IPS-15b (cell line): ENCODE measurements at regions not wholly inside any gene's neighbourhood (a gene's known extent, or its start where the extent isn't known, plus 50 kb on each side); places are given as distances from the start of the nearest gene placed in this dataset.

Source experiments
- H3K27me3 ChIP-seq: one replicate; pipeline ENCODE4 v1.6.1; 2013; ENCODE audit warnings: low read length; ENCODE audit not compliant: control insufficient read depth, insufficient read depth
- H3K36me3 ChIP-seq: one replicate; pipeline ENCODE4 v1.6.1; 2013; ENCODE audit warnings: low read length; ENCODE audit not compliant: control insufficient read depth, insufficient read depth
- H3K4me1 ChIP-seq: one replicate; pipeline ENCODE4 v1.6.1; 2013; ENCODE audit warnings: mild to moderate bottlenecking, low read length; ENCODE audit not compliant: control insufficient read depth, insufficient read depth
- H3K4me3 ChIP-seq: one replicate; pipeline ENCODE4 v1.5.1; 2013; ENCODE audit warnings: low read depth, low read length
- H3K9ac ChIP-seq: one replicate; pipeline ENCODE4 v1.6.1; 2013; ENCODE audit warnings: low read depth, mild to moderate bottlenecking, low read length
- H3K9me3 ChIP-seq: one replicate; pipeline ENCODE4 v1.6.1; 2013; ENCODE audit warnings: mild to moderate bottlenecking, low read length; ENCODE audit not compliant: control insufficient read depth, insufficient read depth

DNA sequence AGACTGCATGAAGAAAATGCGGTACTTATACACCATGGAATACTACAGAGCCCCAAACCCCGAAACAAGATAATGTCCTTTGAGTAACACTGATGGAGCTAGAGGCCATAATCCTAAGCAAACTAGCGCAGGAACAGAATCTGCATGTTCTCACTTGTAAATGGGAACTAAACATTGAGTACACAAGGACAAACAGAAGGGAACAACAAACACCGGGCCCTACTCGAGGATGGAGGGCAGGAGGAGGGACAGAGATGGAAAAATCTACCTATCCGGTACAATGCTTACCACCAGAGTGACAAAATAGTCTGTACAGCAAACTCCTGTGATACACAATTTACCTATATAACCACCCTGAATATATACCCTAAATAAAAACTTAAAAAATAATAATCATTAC, 507.9 kb downstream of the IPMK start:
- no peak overlapping the region for H3K4me3 ChIP-seq
- no peaks in the 10 kb centered on the region for H3K9me3 ChIP-seq
- H3K4me1 ChIP-seq = no peaks in the 10 kb centered on the region
- H3K36me3 ChIP-seq = no peaks in the 10 kb centered on the region
- H3K9ac ChIP-seq = no peak overlapping the region
- H3K27me3 ChIP-seq = no peaks in the 10 kb centered on the region

DNA sequence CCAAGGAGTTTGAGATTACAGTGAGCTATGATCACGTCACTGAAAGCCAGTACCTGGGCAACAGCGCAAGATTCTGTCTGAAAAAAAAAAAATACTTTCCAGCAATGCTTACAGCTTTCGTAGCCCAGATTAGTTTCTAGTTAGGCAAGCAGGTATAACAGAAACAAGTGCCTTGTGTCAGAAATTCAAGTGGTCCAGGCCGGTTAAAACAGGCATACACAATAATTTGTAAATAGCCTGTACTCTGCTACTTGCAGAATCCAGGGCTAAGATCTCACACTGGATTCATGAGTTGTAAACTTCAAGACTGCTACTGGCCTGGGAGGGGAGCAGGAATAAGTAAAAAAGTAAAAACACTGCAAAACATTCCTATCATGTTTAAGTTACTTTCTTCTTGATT, 512.9 kb downstream of the IPMK start:
- Histone ChIP-seq H3K9me3 (no peaks in the 10 kb centered on the region), H3K9ac (no peak overlapping the region), H3K4me1 (no peaks in the 10 kb centered on the region), H3K4me3 (no peak overlapping the region), H3K36me3 (no peaks in the 10 kb centered on the region), H3K27me3 (no peaks in the 10 kb centered on the region)

DNA sequence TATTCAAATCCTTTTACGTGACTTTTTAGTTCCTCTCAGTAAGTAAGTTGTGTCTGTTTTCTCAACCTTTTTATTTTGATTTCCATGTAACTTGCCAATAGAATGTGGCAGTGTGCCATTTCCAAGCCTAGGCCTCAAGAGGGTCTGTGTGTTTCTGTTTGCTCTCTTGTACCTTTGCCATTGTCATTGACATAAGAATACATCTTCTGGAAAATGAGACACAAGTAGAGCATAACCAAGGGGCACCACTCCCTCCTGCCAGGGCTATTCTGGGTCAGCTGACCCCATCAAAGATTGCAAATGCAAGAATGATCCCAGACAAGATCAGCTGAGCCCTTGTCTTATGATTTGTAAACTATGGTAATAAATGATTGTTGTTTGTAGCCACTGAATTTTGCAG, 524.0 kb downstream of the IPMK start:
- H3K36me3 ChIP-seq = no peaks in the 10 kb centered on the region
- no peak overlapping the region for H3K4me3 ChIP-seq
- no peaks in the 10 kb centered on the region for H3K4me1 ChIP-seq
- no peaks in the 10 kb centered on the region for H3K9me3 ChIP-seq
- no peak overlapping the region for H3K9ac ChIP-seq
- H3K27me3 ChIP-seq = no peaks in the 10 kb centered on the region

DNA sequence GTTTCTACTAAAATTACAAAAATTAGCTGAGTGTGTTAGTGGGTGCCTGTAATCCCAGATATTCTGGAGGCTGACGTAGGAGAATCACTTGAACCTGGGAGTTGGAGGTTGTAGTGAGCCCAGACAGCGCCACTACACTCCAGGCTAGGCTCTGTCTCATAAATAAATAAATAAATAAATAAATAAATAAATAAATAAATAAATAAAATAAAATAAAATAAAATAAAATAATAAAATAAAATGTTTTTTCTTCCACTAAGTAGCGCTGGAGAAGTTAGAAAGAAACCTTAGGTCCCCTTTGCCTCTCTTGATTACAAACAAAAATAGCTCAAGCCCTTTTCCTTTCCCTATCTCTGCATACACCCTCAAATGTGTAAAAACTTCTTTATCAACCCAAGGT, 525.9 kb downstream of the IPMK start:
- Histone ChIP-seq H3K36me3 (no peaks in the 10 kb centered on the region), H3K9me3 (no peaks in the 10 kb centered on the region), H3K27me3 (no peaks in the 10 kb centered on the region), H3K4me3 (no peak overlapping the region), H3K4me1 (no peaks in the 10 kb centered on the region), H3K9ac (no peak overlapping the region)

DNA sequence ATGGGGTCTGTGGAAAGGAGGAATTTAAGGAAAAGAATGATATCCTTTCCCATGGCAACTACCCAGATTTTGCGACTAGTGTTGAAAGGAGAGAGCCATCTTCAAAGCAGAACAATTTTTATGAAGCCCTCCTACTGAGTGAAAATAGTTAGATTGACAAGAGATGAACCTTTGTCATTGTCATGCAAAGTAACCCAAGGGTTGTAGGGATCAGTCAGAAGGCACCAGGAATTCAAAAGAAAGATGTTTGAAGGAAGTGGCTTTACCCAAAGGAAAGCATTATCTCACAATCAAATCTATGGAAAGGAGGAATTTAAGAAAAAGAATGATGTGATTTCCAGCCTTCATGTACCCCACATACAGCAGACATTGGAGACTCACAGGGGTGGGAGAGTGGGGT, 544.4 kb downstream of the IPMK start:
- no peak overlapping the region for H3K9ac ChIP-seq
- peaks cover 7% of the 10 kb centered on the region for H3K4me1 ChIP-seq
- no peaks in the 10 kb centered on the region for H3K9me3 ChIP-seq
- H3K4me3 ChIP-seq = no peak overlapping the region
- no peaks in the 10 kb centered on the region for H3K36me3 ChIP-seq
- H3K27me3 ChIP-seq = no peaks in the 10 kb centered on the region

DNA sequence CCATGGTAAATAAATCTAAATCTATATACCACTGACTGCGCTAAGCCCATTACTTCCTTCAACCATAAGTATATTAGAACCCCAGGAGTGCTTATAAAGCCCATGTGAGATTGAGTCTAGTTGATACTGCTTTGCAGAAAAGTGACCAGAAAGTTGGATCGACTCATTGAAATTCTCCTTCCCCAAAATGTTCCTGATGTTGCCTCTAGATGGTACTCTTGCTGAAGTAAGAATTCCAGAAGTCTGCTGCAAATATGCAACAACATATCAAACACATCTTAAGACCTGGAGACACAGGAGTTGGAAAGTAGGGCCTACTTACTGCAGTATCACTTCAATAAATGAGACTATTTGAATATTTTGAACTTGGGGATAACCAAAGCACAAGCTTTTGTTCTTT, 550.8 kb downstream of the IPMK start:
- no peaks in the 10 kb centered on the region for H3K27me3 ChIP-seq
- no peaks in the 10 kb centered on the region for H3K36me3 ChIP-seq
- H3K4me1 ChIP-seq = no peaks in the 10 kb centered on the region

DNA sequence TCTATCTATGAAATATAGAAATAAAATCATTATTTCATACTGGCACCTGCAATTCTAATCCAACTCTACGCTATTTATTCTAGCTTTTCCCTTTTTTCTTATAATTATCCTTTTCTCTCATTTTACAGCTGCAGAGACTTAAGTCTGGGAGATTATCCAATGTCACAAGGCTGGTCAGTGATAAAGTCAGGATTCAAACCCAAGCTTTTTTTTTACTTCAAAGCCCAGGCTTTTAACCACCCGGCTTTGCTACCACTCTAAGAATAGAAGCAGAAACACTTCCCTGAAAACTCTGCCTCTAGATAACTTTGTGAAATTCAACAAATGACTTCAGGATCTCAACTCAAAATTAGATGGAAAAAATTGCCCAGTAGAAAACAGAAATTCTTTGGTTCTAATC, 552.5 kb downstream of the IPMK start:
- Histone ChIP-seq H3K9me3 (no peaks in the 10 kb centered on the region), H3K27me3 (no peaks in the 10 kb centered on the region), H3K4me3 (no peak overlapping the region)

More for the DNA sequence above, 550.8 kb downstream of the IPMK start:
- H3K9me3 ChIP-seq = no peaks in the 10 kb centered on the region
- H3K4me3 ChIP-seq = no peak overlapping the region
- H3K9ac ChIP-seq = no peak overlapping the region

DNA sequence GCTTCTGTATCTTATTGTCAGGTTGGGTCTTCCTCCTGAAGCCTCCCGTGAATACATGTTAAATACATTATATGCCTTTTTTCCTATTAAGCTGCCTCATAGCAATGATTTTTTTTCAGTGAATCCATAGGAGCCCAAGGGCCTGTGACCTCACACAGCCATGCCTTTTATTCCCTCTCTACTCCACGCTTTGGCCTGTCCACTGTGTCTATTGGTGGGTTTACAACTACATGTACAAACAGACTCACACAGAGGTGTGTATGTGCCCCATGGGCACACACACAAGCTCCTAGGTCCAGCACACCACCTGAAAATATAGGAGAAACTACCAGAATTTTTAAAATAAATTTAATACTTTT, 560.4 kb downstream of the IPMK start:
- H3K9ac ChIP-seq = no peak overlapping the region
- H3K9me3 ChIP-seq = no peaks in the 10 kb centered on the region
- H3K4me3 ChIP-seq = no peak overlapping the region
- H3K27me3 ChIP-seq = no peaks in the 10 kb centered on the region
- peaks cover 17% of the 10 kb centered on the region for H3K4me1 ChIP-seq
- no peaks in the 10 kb centered on the region for H3K36me3 ChIP-seq

More for the DNA sequence above, 552.5 kb downstream of the IPMK start:
- Histone ChIP-seq H3K4me1 (no peaks in the 10 kb centered on the region), H3K36me3 (no peaks in the 10 kb centered on the region), H3K9ac (no peak overlapping the region)

DNA sequence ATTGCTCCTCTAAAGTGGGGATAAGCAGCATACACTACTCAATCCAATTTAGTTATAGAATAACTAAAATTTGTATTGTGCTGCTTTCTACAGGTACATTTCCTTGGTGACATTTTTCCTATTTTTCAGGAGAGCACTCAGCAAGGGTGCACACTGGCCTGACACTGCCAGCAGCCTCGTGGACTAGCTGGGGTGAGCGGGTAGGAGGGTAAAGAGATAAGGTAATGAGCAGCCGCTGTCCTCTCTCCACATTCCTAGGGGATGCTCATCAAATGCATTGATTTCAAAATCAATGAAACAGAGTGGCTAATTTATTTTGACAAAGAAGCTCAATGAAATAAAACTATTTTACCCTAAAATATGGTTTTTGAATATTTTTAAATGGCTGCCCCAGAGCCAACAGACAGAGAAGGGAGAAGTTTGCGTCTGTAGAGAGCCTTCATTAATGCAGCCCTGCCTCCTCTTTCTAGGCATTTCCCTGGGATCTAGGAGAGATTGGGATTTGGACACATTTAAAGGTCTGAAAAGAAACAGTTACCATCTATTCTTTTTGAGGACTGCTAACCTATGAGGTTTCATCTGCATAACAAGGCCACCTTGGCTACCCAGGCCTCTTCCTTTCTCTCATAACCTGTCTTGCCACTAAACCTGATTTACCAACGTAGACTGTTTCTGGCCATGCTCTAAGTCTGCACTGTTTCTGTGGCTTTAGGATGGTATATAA, 561.0 kb downstream of the IPMK start:
- Histone ChIP-seq H3K36me3 (no peaks in the 10 kb centered on the region), H3K27me3 (no peaks in the 10 kb centered on the region), H3K4me1 (peaks cover 17% of the 10 kb centered on the region), H3K9ac (no peak overlapping the region), H3K9me3 (no peaks in the 10 kb centered on the region), H3K4me3 (no peak overlapping the region)

DNA sequence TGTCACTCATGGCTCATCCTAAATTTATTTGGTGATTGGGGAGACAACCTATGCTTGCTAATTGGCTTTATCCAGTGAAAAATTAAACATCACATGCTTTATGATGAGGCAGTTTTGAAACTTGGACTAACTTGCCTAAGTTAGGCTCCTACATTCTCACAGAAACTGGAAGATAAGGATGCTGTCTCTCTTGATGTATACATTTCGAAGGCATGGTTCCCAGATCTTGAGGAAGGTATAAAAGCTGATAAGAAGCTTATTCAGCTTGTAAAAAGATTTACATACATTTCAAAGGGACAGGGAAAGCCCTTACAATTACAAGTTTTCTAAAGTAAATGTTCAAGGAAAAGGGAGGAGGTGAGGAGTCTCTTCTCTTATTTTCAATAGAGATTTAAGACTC, 561.7 kb downstream of the IPMK start:
- no peak overlapping the region for H3K9ac ChIP-seq
- no peaks in the 10 kb centered on the region for H3K27me3 ChIP-seq
- H3K4me3 ChIP-seq = no peak overlapping the region
- no peaks in the 10 kb centered on the region for H3K36me3 ChIP-seq
- peaks cover 17% of the 10 kb centered on the region for H3K4me1 ChIP-seq
- H3K9me3 ChIP-seq = no peaks in the 10 kb centered on the region

DNA sequence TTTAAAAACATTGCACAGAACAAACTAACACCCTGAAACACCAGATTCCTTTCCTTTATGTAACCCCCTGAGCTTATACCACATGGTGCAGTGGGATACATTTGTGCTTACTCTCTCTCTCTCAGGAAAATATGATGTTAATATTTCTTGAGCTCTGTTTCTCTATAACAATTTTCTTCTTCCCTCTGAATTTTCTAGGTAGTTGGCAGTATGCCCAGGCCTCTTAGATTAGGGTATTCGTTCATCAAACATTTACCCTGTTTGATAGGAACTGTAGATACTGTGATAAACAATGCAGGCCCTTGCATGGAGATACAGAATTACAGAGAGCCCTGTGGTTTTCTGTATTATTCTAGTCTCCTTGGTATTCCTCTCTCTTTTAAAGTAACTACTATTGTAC, 567.8 kb downstream of the IPMK start:
- no peaks in the 10 kb centered on the region for H3K36me3 ChIP-seq
- H3K4me1 ChIP-seq = no peaks in the 10 kb centered on the region
- H3K9ac ChIP-seq = no peak overlapping the region
- H3K27me3 ChIP-seq = no peaks in the 10 kb centered on the region
- H3K9me3 ChIP-seq = no peaks in the 10 kb centered on the region
- no peak overlapping the region for H3K4me3 ChIP-seq

DNA sequence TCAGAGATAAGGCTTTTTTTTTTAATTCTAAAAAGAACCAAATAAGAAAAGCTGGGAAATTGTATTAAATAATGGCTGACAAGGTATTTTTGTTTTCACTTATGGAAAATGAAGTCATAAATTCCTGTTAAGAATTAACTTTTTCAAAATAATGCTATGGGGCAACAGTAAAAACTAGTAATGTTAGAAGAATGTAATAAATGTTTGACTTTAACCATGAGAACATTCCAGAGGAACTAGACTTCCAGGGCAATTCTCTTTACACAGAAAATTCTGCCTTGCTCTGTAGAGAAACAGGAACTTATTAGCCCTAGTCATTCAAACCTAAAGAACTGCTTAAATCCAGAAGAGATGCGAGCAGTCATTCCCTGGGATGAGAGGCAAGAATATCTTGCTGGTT, 571.1 kb downstream of the IPMK start:
- no peak overlapping the region for H3K9ac ChIP-seq
- H3K36me3 ChIP-seq = no peaks in the 10 kb centered on the region
- H3K4me3 ChIP-seq = no peak overlapping the region
- H3K27me3 ChIP-seq = no peaks in the 10 kb centered on the region
- H3K4me1 ChIP-seq = no peaks in the 10 kb centered on the region
- no peaks in the 10 kb centered on the region for H3K9me3 ChIP-seq
